ENCODE measurements at regions not wholly inside any gene's neighbourhood (a gene's known extent, or its start where the extent isn't known, plus 50 kb on each side); places are given as distances from the start of the nearest gene placed in this dataset.
A peak's percentile ranks its signal among the peaks of the same experiment; 100 is the strongest.

GRCh38 chr3:170751083-170751898 is 118.7 kb downstream of the RPL22L1 start:
- no peak for TF ChIP-seq CTCF (IDR thresholded peaks at IDR 0.05)
- peak in 1 of 3 donors; percentile 71 for TF ChIP-seq POLR2AphosphoS5 (IDR thresholded peaks at IDR 0.05)
- TF ChIP-seq POLR2A (IDR thresholded peaks at IDR 0.05) = no peak

All from breast epithelium (tissue), 3 donors.